ENCODE measurements at regions not wholly inside any gene's neighbourhood (a gene's known extent, or its start where the extent isn't known, plus 50 kb on each side); places are given as distances from the start of the nearest gene placed in this dataset.

- no peak overlapping the region for H2AFZ ChIP-seq (ENCODE audit: low read length)
- H3K27me3 ChIP-seq (replicated peaks in 1 of 4; ENCODE audit: control insufficient read depth in 3 of 4, extremely low read depth in 1 of 4, insufficient read depth in 3 of 4, low read length in 3 of 4) = no peaks in the 10 kb centered on the region; a peak in 1 of 7 replicates
- no peak overlapping the region for H3K9ac ChIP-seq (replicated peaks in 1 of 4; ENCODE audit: extremely low read depth in 1 of 4, low read depth in 3 of 4, low read length in 3 of 4)
- DNase-seq (ENCODE audit: low read depth in 1 of 2, low spot score in 2 of 2) (no peak), FAIRE-seq (no peak)
- H2BK20ac ChIP-seq (ENCODE audit: low read length) = no peak overlapping the region
- TF ChIP-seq SIRT6 (IDR thresholded peaks at IDR 0.05; ENCODE audit: low read length) (no peak), GTF2F1 (IDR thresholded peaks at IDR 0.05; ENCODE audit: borderline replicate concordance, low read depth, low read length) (no peak), NANOG (IDR thresholded peaks at IDR 0.05; ENCODE audit: insufficient read depth, low read depth, low read length, poor library complexity, severe bottlenecking) (no peak), SP2 (IDR thresholded peaks at IDR 0.05; ENCODE audit: low read length) (no peak), YY1 (IDR thresholded peaks at IDR 0.05; ENCODE audit: low read depth, low read length) (no peak), CTBP2 (IDR thresholded peaks at IDR 0.05; ENCODE audit: borderline replicate concordance, insufficient read depth, insufficient read length, low read length) (no peak)
- no peak overlapping the region for H4K91ac ChIP-seq (replicated peaks; ENCODE audit: insufficient read length, low read length)
- H3K9me3 ChIP-seq (ENCODE audit: insufficient read depth in 2 of 2, low read depth in 1 of 2, low read length in 1 of 2) = no peaks in the 10 kb centered on the region
- H3K4me1 ChIP-seq (replicated peaks in 1 of 4; ENCODE audit: control insufficient read depth in 3 of 4, insufficient read depth in 4 of 4, low read length in 3 of 4) = no peaks in the 10 kb centered on the region; a peak in 1 of 7 replicates
- ChIA-PET CTCF (ENCODE audit: partially characterized antibody) (no interaction called here), POLR2A (ENCODE audit: partially characterized antibody) (no interaction called here)
- H3K23me2 ChIP-seq (ENCODE audit: low read depth, low read length) = peaks cover 2% of the 10 kb centered on the region; the same call in 1 of the 2 replicates
- no peak overlapping the region for H3K14ac ChIP-seq (ENCODE audit: insufficient read length)
- H3K79me1 ChIP-seq (ENCODE audit: low read depth, low read length) = no peaks in the 10 kb centered on the region
- no peak overlapping the region for H3K56ac ChIP-seq (replicated peaks; ENCODE audit: insufficient read length, low read depth, low read length)
- no peak overlapping the region for H4K8ac ChIP-seq (ENCODE audit: extremely low read depth, insufficient read depth, low read length)
- no peak overlapping the region for H3K4me3 ChIP-seq (ENCODE audit: extremely low read depth in 1 of 4, insufficient read depth in 2 of 4, low read depth in 3 of 4, low read length in 4 of 4)
- peaks cover 0 to 10% of the 10 kb centered on the region in 2 experiments for H4K20me1 ChIP-seq (replicated peaks in 1 of 2; ENCODE audit: control insufficient read depth in 1 of 2, insufficient read depth in 2 of 2, low read length in 2 of 2)
- H3K23ac ChIP-seq (ENCODE audit: insufficient read length) = peak overlapping the region; percentile 19
- no peak overlapping the region for H2BK15ac ChIP-seq (ENCODE audit: low read length)
- H2AK5ac ChIP-seq (ENCODE audit: low read depth, low read length) = no peak overlapping the region; the same call in 1 of the 2 replicates
- H3K79me2 ChIP-seq (ENCODE audit: control insufficient read depth in 1 of 2, insufficient read depth in 2 of 2, low read length in 2 of 2) = no peaks in the 10 kb centered on the region
- H3K18ac ChIP-seq (ENCODE audit: extremely low read depth, low read length) = no peak overlapping the region
- no peak overlapping the region for H3K4ac ChIP-seq (replicated peaks; ENCODE audit: insufficient read length, low read depth, low read length)
- no peak overlapping the region for H4K5ac ChIP-seq (ENCODE audit: insufficient read length, low read depth, low read length)
- no peak overlapping the region for H3K4me2 ChIP-seq (ENCODE audit: insufficient read depth in 1 of 2, low read depth in 2 of 2, low read length in 2 of 2)
- 91% methylated on average over 6 of the region's 6 CpGs; no CpG with 5 or more reads in 1 of the 2 experiments for WGBS, 2 experiments (ENCODE audit: extremely low coverage in 1 of 2, insufficient coverage in 1 of 2, insufficient read length in 1 of 2, insufficient replicate concordance in 2 of 2, low coverage in 1 of 2, low lambda C conversion rate in 2 of 2, missing lambda C conversion rate in 1 of 2)
- no peak overlapping the region for H2BK120ac ChIP-seq (replicated peaks; ENCODE audit: low read depth, low read length)
- H2BK12ac ChIP-seq (ENCODE audit: low read depth, low read length) = peak overlapping the region; percentile 84; the same call in 1 of the 2 replicates
- H2BK5ac ChIP-seq (ENCODE audit: low read depth, low read length) = no peak overlapping the region; the same call in 1 of the 2 replicates
- H3K36me3 ChIP-seq (ENCODE audit: control insufficient read depth in 2 of 4, insufficient read depth in 4 of 4, low read length in 3 of 4) = no peaks in the 10 kb centered on the region
- no peak overlapping the region for H3K27ac ChIP-seq (ENCODE audit: low read depth, low read length)
Observed at GRCh38 chr4:8790749-8791148, 80.9 kb downstream of the HMX1 start.

Measured in H1 (cell line).